HCT116 (cell line): ENCODE measurements at regions not wholly inside any gene's neighbourhood (a gene's known extent, or its start where the extent isn't known, plus 50 kb on each side); places are given as distances from the start of the nearest gene placed in this dataset.

ENCODE experiments used
- ATAC-seq: fragments of 200-7000 bp; cut with Tn5 transposase; 2 replicates; pipeline ENCODE4 v1.9.1; 2020; ENCODE audit warnings: mild to moderate bottlenecking, moderate library complexity
- BruUV-seq: library from RNA; stranded (reverse); fragments of 400-500 nt; replicated peaks from 2 replicates; lab custom pipeline; 2021; lab: Mats Ljungman, UMichigan
- CTCF ChIA-PET: fragments of 300-600 bp; sonication (Branson Sonifier 250); formaldehyde crosslinking; loops from one replicate; lab custom pipeline; 2021; ENCODE audit warnings: antibody characterized with exemption; lab: Charles Lee
- POLR2A ChIA-PET: fragments of 300-600, 350-600 bp; sonication (Branson Sonifier 250); formaldehyde crosslinking; loops from one replicate; lab custom pipeline; 2021; ENCODE audit warnings: antibody characterized with exemption; lab: Charles Lee
- RAD21 ChIA-PET, 2 experiments: fragments of 300-600 bp; sonication (Branson Sonifier 250); formaldehyde crosslinking; loops; one replicate each; lab custom pipeline; 2023; ENCODE audit warnings: low total read pairs in 2 of 2; ENCODE audit not compliant: uncharacterized antibody in 2 of 2, unreplicated experiment in 2 of 2, low non-redundant PET in 1 of 2; lab: Charles Lee
- DNase-seq: peaks from one replicate; pipeline ENCODE4 v3.0.0-alpha.2; 2010; ENCODE audit warnings: low read depth, low spot score
- H2AFZ ChIP-seq: fragments of 200-600 bp; shearing (Covaris generic), sonication (generic); 2 replicates; pipeline ENCODE4 v1.6.1; 2017; ENCODE audit warnings: low read depth, mixed run types, mixed read lengths, antibody characterized with exemption, low read length; ENCODE audit not compliant: poor library complexity, severe bottlenecking
- H3K27ac ChIP-seq: 2 replicates; pipeline ENCODE4 v1.5.1; 2012; ENCODE audit warnings: low read depth, low read length
- H3K27me3 ChIP-seq: fragments of 200-600 bp; sonication (generic); 2 replicates; pipeline ENCODE4 v1.6.1; 2016; ENCODE audit warnings: mixed run types, low read length, mixed read lengths; ENCODE audit not compliant: insufficient read depth
- H3K36me3 ChIP-seq, 2 experiments: fragments of 200-500 bp in 1 of 2; fragments of 200-600 bp in 1 of 2; sonication (Bioruptor generic) in 1 of 2; sonication (generic) in 1 of 2; 2 replicates each; pipeline versions ENCODE4 v1.5.1 to v1.6.1; 2014 to 2016; ENCODE audit warnings: low read length in 2 of 2, inconsistent platforms in 1 of 2, mixed read lengths in 1 of 2, mixed run types in 1 of 2; ENCODE audit not compliant: insufficient read depth in 2 of 2, control insufficient read depth in 1 of 2
- H3K4me1 ChIP-seq, 2 experiments: fragments of 200-600 bp in 1 of 2; sonication (generic) in 1 of 2; 2 replicates each; pipeline versions ENCODE4 v1.5.1 to v1.6.1; 2012 to 2017; ENCODE audit warnings: low read length in 2 of 2, inconsistent platforms in 1 of 2, mild to moderate bottlenecking in 1 of 2, mixed read lengths in 1 of 2, mixed run types in 1 of 2, moderate library complexity in 1 of 2; ENCODE audit not compliant: insufficient read depth in 2 of 2, control insufficient read depth in 1 of 2
- H3K4me2 ChIP-seq: fragments of 200-600 bp; sonication (generic); 2 replicates; pipeline ENCODE4 v1.6.1; 2017; ENCODE audit warnings: mixed run types, low read length, mixed read lengths
- H3K4me3 ChIP-seq, 2 experiments: fragments of 200-600 bp in 1 of 2; sonication (generic) in 1 of 2; replicated peaks in 1 of 2; 2 replicates each; pipeline ENCODE4 v1.5.1; 2011 to 2016; ENCODE audit warnings: low read length in 2 of 2, control low read depth in 1 of 2, low read depth in 1 of 2, mild to moderate bottlenecking in 1 of 2, mixed read lengths in 1 of 2, mixed run types in 1 of 2
- H3K79me2 ChIP-seq: fragments of 200-600 bp; sonication (generic); 2 replicates; pipeline ENCODE4 v1.6.1; 2017; ENCODE audit warnings: mild to moderate bottlenecking, mixed run types, low read length, moderate library complexity, mixed read lengths; ENCODE audit not compliant: insufficient read depth
- H3K9ac ChIP-seq: fragments of 200-600 bp; sonication (generic); 2 replicates; pipeline ENCODE4 v1.6.1; 2016; ENCODE audit warnings: low read length, mixed read lengths
- H3K9me2 ChIP-seq: fragments of 200-600 bp; sonication (generic), shearing (Covaris generic); 2 replicates; pipeline ENCODE4 v1.6.1; 2017; ENCODE audit warnings: mixed run types, mild to moderate bottlenecking, moderate library complexity; ENCODE audit not compliant: insufficient read depth
- H3K9me3 ChIP-seq, 2 experiments: fragments of 200-500 bp in 1 of 2; fragments of 200-600 bp in 1 of 2; sonication (Bioruptor generic) in 1 of 2; sonication (generic) in 1 of 2; 2 replicates each; pipeline ENCODE4 v1.6.1; 2014 to 2017; ENCODE audit warnings: low read length in 2 of 2, mixed read lengths in 2 of 2, inconsistent platforms in 1 of 2, low read depth in 1 of 2, mild to moderate bottlenecking in 1 of 2, mixed run types in 1 of 2, moderate library complexity in 1 of 2; ENCODE audit not compliant: control insufficient read depth in 1 of 2, insufficient read depth in 1 of 2
- H4K20me1 ChIP-seq: fragments of 200-600 bp; sonication (generic), shearing (Covaris generic); 2 replicates; pipeline ENCODE4 v1.6.1; 2017; ENCODE audit warnings: mixed run types, mild to moderate bottlenecking, moderate library complexity; ENCODE audit not compliant: insufficient read depth
- ATF3 ChIP-seq: IDR thresholded peaks from 2 replicates; pipeline ENCODE4 v1.6.1; 2012
- CBX3 ChIP-seq: IDR thresholded peaks from 2 replicates; pipeline ENCODE4 v1.6.1; 2012; ENCODE audit warnings: low read depth
- CEBPB ChIP-seq: IDR thresholded peaks from 2 replicates; pipeline ENCODE4 v1.6.1; 2012; ENCODE audit warnings: low read depth
- CTCF ChIP-seq, 3 experiments: fragments of 200-600 bp in 1 of 3; sonication (generic) in 1 of 3; IDR thresholded peaks in 2 of 3; conservative IDR thresholded peaks in 1 of 3; 2 replicates each; pipeline ENCODE4 v1.5.1; 2012 to 2017; ENCODE audit warnings: low read depth in 2 of 3, low read length in 2 of 3, antibody characterized with exemption in 1 of 3, borderline replicate concordance in 1 of 3, control low read depth in 1 of 3, mild to moderate bottlenecking in 1 of 3, mixed read lengths in 1 of 3, mixed run types in 1 of 3, moderate library complexity in 1 of 3; ENCODE audit not compliant: insufficient read depth in 1 of 3
- EGR1 ChIP-seq: IDR thresholded peaks from 2 replicates; pipeline ENCODE4 v1.6.1; 2012; ENCODE audit warnings: low read depth
- EZH2 ChIP-seq: fragments of 200-600 bp; sonication (generic); IDR thresholded peaks from 2 replicates; pipeline ENCODE4 v1.6.1; 2017; ENCODE audit warnings: antibody characterized with exemption, mixed run types
- FOSL1 ChIP-seq: IDR thresholded peaks from 2 replicates; pipeline ENCODE4 v1.6.1; 2012; ENCODE audit warnings: low read depth
- MAX ChIP-seq: IDR thresholded peaks from 2 replicates; pipeline ENCODE4 v1.6.1; 2012
- POLR2A ChIP-seq: IDR thresholded peaks from 2 replicates; pipeline ENCODE4 v1.7.0; 2011; ENCODE audit warnings: borderline replicate concordance; ENCODE audit not compliant: insufficient read depth, insufficient read length; ENCODE audit errors: extremely low read depth
- POLR2AphosphoS5 ChIP-seq: IDR thresholded peaks from 2 replicates; pipeline ENCODE4 v1.6.1; 2011; ENCODE audit warnings: mild to moderate bottlenecking, low read depth, low read length, moderate library complexity
- RAD21 ChIP-seq: IDR thresholded peaks from 2 replicates; pipeline ENCODE4 v1.6.1; 2012; ENCODE audit warnings: low read depth, mild to moderate bottlenecking
- REST ChIP-seq: IDR thresholded peaks from 2 replicates; pipeline ENCODE4 v1.6.1; 2012; ENCODE audit warnings: low read depth
- SIN3A ChIP-seq: IDR thresholded peaks from 2 replicates; pipeline ENCODE4 v1.6.1; 2012; ENCODE audit warnings: low read depth
- SP1 ChIP-seq: IDR thresholded peaks from 2 replicates; pipeline ENCODE4 v1.6.1; 2012; ENCODE audit warnings: low read depth
- SRF ChIP-seq: IDR thresholded peaks from 2 replicates; pipeline ENCODE4 v1.6.1; 2012; ENCODE audit warnings: low read depth
- TCF7L2 ChIP-seq: IDR thresholded peaks from 2 replicates; pipeline ENCODE4 v1.7.0; 2011; ENCODE audit warnings: borderline replicate concordance, inconsistent platforms; ENCODE audit not compliant: insufficient read depth, insufficient read length; ENCODE audit errors: extremely low read depth
- YY1 ChIP-seq: IDR thresholded peaks from 2 replicates; pipeline ENCODE4 v1.6.1; 2011; ENCODE audit warnings: low read length, low read depth, moderate library complexity, mild to moderate bottlenecking; ENCODE audit not compliant: insufficient replicate concordance; ENCODE audit errors: extremely low read depth
- ZBTB33 ChIP-seq: IDR thresholded peaks from 2 replicates; pipeline ENCODE4 v1.6.1; 2011; ENCODE audit warnings: mild to moderate bottlenecking, low read length, moderate library complexity; ENCODE audit not compliant: insufficient replicate concordance; ENCODE audit errors: extremely low read depth
- ZFX ChIP-seq: fragments of 450-650 bp; IDR thresholded peaks from 2 replicates; pipeline ENCODE4 v1.6.1; 2017
- ZNF274 ChIP-seq: fragments of 200-500 bp; sonication (Bioruptor generic); IDR thresholded peaks from 2 replicates; pipeline ENCODE4 v1.6.1; 2014; ENCODE audit warnings: mild to moderate bottlenecking, low read depth, low read length, inconsistent platforms
- intact Hi-C: fragments of 100-400 bp; cut with micrococcal nuclease; formaldehyde crosslinking; loops from 2 replicates; pipeline ENCODE4 v1.10.0; 2022

- Histone ChIP-seq H3K9me2 (no peaks in the 10 kb centered on the region), H2AFZ (no peak overlapping the region), H3K9ac (no peak overlapping the region), H4K20me1 (no peaks in the 10 kb centered on the region), H3K79me2 (no peaks in the 10 kb centered on the region), H3K4me1 (no peaks in the 10 kb centered on the region), H3K9me3 (no peaks in the 10 kb centered on the region), H3K27me3 (peaks cover 16% of the 10 kb centered on the region; the same call in 1 of the 2 replicates), H3K4me2 (no peak overlapping the region), H3K27ac (no peak overlapping the region), H3K4me3 (no peak overlapping the region), H3K36me3 (no peaks in the 10 kb centered on the region)
- intact Hi-C loops: no loop called here
- no peak for DNase-seq
- POLR2A ChIA-PET: no interaction called here
- TF ChIP-seq EGR1 (no peak), ZBTB33 (no peak), TCF7L2 (no peak), MAX (no peak), ZFX (no peak), CEBPB (no peak), ATF3 (no peak), YY1 (no peak), FOSL1 (no peak), CTCF (IDR thresholded peaks at IDR 0.05 in 2 of 3, conservative IDR thresholded peaks at IDR 0.05 in 1 of 3; ENCODE audit: borderline replicate concordance in 1 of 3, insufficient read depth in 1 of 3, low read depth in 2 of 3, low read length in 2 of 3) (no peak), CBX3 (no peak), SRF (no peak), ZNF274 (no peak), REST (no peak), POLR2A (no peak), RAD21 (no peak), EZH2 (no peak), SIN3A (no peak), SP1 (no peak), POLR2AphosphoS5 (no peak)
- ATAC-seq: no peak
- RAD21 ChIA-PET: no interaction called here
- no TSS peak for BruUV-seq
- CTCF ChIA-PET: no interaction called here
Measured at GRCh38 chr17:77565166-77565565, 393.3 kb upstream of the TNRC6C start.
